ENCODE measurements at regions not wholly inside any gene's neighbourhood (a gene's known extent, or its start where the extent isn't known, plus 50 kb on each side); places are given as distances from the start of the nearest gene placed in this dataset.

DNA sequence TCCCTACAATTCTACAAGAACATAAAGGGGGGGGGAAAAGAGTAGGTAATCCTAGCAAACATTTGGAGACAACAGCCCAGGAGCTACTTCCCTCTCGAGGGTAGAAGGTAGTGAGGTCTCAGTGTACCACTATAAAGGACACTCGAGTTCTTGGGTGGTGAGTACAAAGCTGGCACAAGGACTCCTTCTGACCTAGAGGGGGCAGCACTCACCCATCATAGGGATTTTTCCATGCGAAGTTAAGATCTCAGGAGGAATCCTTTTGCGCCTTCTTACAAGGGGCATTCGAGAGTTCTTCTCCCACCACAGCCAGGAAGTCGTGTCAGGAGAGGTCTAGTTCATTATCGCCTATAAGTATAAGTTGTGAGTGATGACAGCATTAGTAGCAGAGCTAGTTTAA lies 200.2 kb upstream of the RBM19 start:
- no peak overlapping the region for H3K4me3 Mint-ChIP-seq
- intact Hi-C loops (cut with micrococcal nuclease), result no loop called here
- Histone ChIP-seq H3K27ac (ENCODE audit: low read depth, low read length) (no peak overlapping the region), H3K36me3 (ENCODE audit: control insufficient read depth in 2 of 3, insufficient read depth in 3 of 3, low read length in 3 of 3) (no peaks in the 10 kb centered on the region), H3K4me3 (ENCODE audit: low read length) (no peak overlapping the region), H3K9me3 (ENCODE audit: control insufficient read depth in 2 of 3, low read length in 3 of 3) (no peaks in the 10 kb centered on the region), H3K27me3 (ENCODE audit: control insufficient read depth in 2 of 2, insufficient read depth in 2 of 2, low read length in 2 of 2) (no peaks in the 10 kb centered on the region), H3K4me1 (ENCODE audit: control insufficient read depth in 2 of 2, insufficient read depth in 2 of 2, low read length in 2 of 2) (no peaks in the 10 kb centered on the region)
- DNase-seq, result no peak
- no peaks in the 10 kb centered on the region for H3K4me1 Mint-ChIP-seq
- ChIA-PET POLR2A (no interaction called here), CTCF (no interaction called here)
- ATAC-seq, result no peak
- H3K36me3 Mint-ChIP-seq, result no peaks in the 10 kb centered on the region
- H3K27ac Mint-ChIP-seq, result no peak overlapping the region
- H3K9me3 Mint-ChIP-seq, result peaks cover 0 to 3% (median 0%) of the 10 kb centered on the region in 11 donors
- peaks cover 0 to 28% (median 7%) of the 10 kb centered on the region in 5 donors for H3K27me3 Mint-ChIP-seq

DNA sequence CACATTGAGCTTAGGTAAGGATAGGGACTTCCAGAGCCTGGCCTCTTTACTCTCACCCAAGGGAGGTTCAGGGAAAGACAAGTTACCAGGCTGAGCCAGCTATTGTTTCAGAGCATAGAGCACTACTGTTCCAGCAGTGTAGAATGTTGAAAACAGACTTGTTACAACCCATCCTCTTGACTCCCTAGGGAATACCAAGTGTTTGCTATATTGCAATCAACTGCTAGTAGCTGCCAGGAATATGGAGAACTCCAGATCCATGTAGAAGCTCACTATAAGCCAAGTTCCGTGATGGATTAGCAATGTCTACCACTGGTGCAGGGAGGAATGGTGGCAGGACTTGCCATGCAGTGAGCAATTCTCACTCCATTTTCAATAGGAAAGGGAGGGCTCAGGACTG lies 199.8 kb upstream of the RBM19 start:
- H3K9me3 Mint-ChIP-seq, result peaks cover 0 to 3% (median 0%) of the 10 kb centered on the region in 11 donors
- H3K9me3 ChIP-seq (ENCODE audit: control insufficient read depth in 2 of 3, low read length in 3 of 3), result no peaks in the 10 kb centered on the region
- peaks cover 0 to 28% (median 7%) of the 10 kb centered on the region in 5 donors for H3K27me3 Mint-ChIP-seq
- H3K4me1 Mint-ChIP-seq, result no peaks in the 10 kb centered on the region
- ChIA-PET CTCF (no interaction called here), POLR2A (no interaction called here)
- H3K4me3 ChIP-seq (ENCODE audit: low read length), result no peak overlapping the region
- no peak overlapping the region for H3K27ac ChIP-seq (ENCODE audit: low read depth, low read length)
- ATAC-seq (no peak), DNase-seq (no peak)
- no peaks in the 10 kb centered on the region for H3K36me3 ChIP-seq (ENCODE audit: control insufficient read depth in 2 of 3, insufficient read depth in 3 of 3, low read length in 3 of 3)
- no peak overlapping the region for H3K27ac Mint-ChIP-seq
- intact Hi-C loops (cut with micrococcal nuclease), result no loop called here
- no peaks in the 10 kb centered on the region for H3K27me3 ChIP-seq (ENCODE audit: control insufficient read depth in 2 of 2, insufficient read depth in 2 of 2, low read length in 2 of 2)
- no peaks in the 10 kb centered on the region for H3K4me1 ChIP-seq (ENCODE audit: control insufficient read depth in 2 of 2, insufficient read depth in 2 of 2, low read length in 2 of 2)
- H3K36me3 Mint-ChIP-seq, result no peaks in the 10 kb centered on the region
- H3K4me3 Mint-ChIP-seq, result no peak overlapping the region

DNA sequence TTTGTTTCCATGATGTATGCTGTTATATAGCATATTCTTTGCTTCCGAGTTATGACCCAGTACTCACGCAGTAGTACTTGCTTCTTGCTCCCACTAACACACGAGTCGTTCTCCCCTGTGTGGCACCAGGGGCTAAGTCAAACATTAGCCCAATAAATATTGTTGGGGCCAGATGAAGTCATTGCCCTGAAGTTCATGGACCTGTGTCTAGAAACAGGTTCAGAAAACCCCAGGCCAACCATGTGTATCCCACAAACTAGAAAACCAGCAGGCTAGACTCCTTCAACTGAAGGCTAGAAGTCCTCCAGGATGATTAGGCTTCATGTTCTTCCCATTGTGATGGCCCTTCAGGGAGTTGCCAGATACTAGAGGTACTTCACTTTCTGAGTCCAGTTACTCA lies 198.2 kb upstream of the RBM19 start:
- H3K27me3 ChIP-seq (ENCODE audit: control insufficient read depth in 2 of 2, insufficient read depth in 2 of 2, low read length in 2 of 2), result no peaks in the 10 kb centered on the region
- POLR2A ChIA-PET, result no interaction called here
- no peaks in the 10 kb centered on the region for H3K9me3 ChIP-seq (ENCODE audit: control insufficient read depth in 2 of 3, low read length in 3 of 3)
- Mint-ChIP-seq H3K9me3 (peaks cover 0 to 3% (median 0%) of the 10 kb centered on the region in 11 donors), H3K4me3 (no peak overlapping the region), H3K4me1 (no peaks in the 10 kb centered on the region), H3K27me3 (peaks cover 0 to 22% (median 7%) of the 10 kb centered on the region in 5 donors), H3K36me3 (no peaks in the 10 kb centered on the region), H3K27ac (no peak overlapping the region)
- H3K4me3 ChIP-seq (ENCODE audit: low read length), result no peak overlapping the region
- intact Hi-C loops (cut with micrococcal nuclease), result no loop called here
- no peak for DNase-seq
- no peak overlapping the region for H3K27ac ChIP-seq (ENCODE audit: low read depth, low read length)
- ATAC-seq, result no peak
- H3K36me3 ChIP-seq (ENCODE audit: control insufficient read depth in 2 of 3, insufficient read depth in 3 of 3, low read length in 3 of 3), result no peaks in the 10 kb centered on the region
- no peaks in the 10 kb centered on the region for H3K4me1 ChIP-seq (ENCODE audit: control insufficient read depth in 2 of 2, insufficient read depth in 2 of 2, low read length in 2 of 2)
- CTCF ChIA-PET, result no interaction called here

DNA sequence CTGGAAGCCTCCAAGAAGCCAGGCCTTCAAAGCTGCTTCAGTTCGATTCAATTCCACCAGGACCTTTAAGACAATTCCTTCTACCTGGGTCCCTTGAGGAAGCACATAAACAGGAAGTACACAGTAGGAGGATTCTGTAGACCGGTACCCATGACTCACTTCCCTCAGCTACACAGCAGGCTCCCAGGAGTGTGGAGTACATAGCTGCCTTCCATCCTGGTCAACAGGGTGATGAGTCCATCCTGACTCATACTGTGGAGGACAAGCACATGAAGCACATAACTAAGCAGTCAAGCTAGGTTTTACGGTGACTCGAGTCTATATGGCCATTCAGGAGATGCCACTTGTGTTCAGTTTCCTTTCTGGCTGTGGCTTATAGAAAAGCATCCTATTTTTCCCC lies 197.6 kb upstream of the RBM19 start:
- no peak for DNase-seq
- Mint-ChIP-seq H3K27me3 (peaks cover 0 to 22% (median 7%) of the 10 kb centered on the region in 5 donors), H3K4me3 (no peak overlapping the region), H3K36me3 (no peaks in the 10 kb centered on the region), H3K4me1 (no peaks in the 10 kb centered on the region), H3K27ac (no peak overlapping the region), H3K9me3 (peaks cover 0 to 3% (median 0%) of the 10 kb centered on the region in 11 donors)
- intact Hi-C loops (cut with micrococcal nuclease), result no loop called here
- H3K4me1 ChIP-seq (ENCODE audit: control insufficient read depth in 2 of 2, insufficient read depth in 2 of 2, low read length in 2 of 2), result no peaks in the 10 kb centered on the region
- H3K9me3 ChIP-seq (ENCODE audit: control insufficient read depth in 2 of 3, low read length in 3 of 3), result no peaks in the 10 kb centered on the region
- H3K36me3 ChIP-seq (ENCODE audit: control insufficient read depth in 2 of 3, insufficient read depth in 3 of 3, low read length in 3 of 3), result no peaks in the 10 kb centered on the region
- H3K27me3 ChIP-seq (ENCODE audit: control insufficient read depth in 2 of 2, insufficient read depth in 2 of 2, low read length in 2 of 2), result no peaks in the 10 kb centered on the region
- ChIA-PET CTCF (no interaction called here), POLR2A (no interaction called here)
- H3K27ac ChIP-seq (ENCODE audit: low read depth, low read length), result no peak overlapping the region
- no peak overlapping the region for H3K4me3 ChIP-seq (ENCODE audit: low read length)
- ATAC-seq, result no peak

- H3K27ac ChIP-seq (ENCODE audit: low read depth, low read length), result no peak overlapping the region
- H3K27me3 Mint-ChIP-seq, result peaks cover 0 to 14% (median 6%) of the 10 kb centered on the region in 5 donors
- no peak overlapping the region for H3K27ac Mint-ChIP-seq
- no peak for ATAC-seq
- H3K4me3 ChIP-seq (ENCODE audit: low read length), result no peak overlapping the region
- no peak overlapping the region for H3K4me3 Mint-ChIP-seq
- H3K9me3 Mint-ChIP-seq, result peaks cover 0 to 4% (median 0%) of the 10 kb centered on the region in 11 donors
- POLR2A ChIA-PET, result no interaction called here
- H3K4me1 ChIP-seq (ENCODE audit: control insufficient read depth in 2 of 2, insufficient read depth in 2 of 2, low read length in 2 of 2), result no peaks in the 10 kb centered on the region
- H3K36me3 Mint-ChIP-seq, result no peaks in the 10 kb centered on the region
- no peak for DNase-seq
- H3K27me3 ChIP-seq (ENCODE audit: control insufficient read depth in 2 of 2, insufficient read depth in 2 of 2, low read length in 2 of 2), result no peaks in the 10 kb centered on the region
- H3K36me3 ChIP-seq (ENCODE audit: control insufficient read depth in 2 of 3, insufficient read depth in 3 of 3, low read length in 3 of 3), result no peaks in the 10 kb centered on the region
- no peaks in the 10 kb centered on the region for H3K9me3 ChIP-seq (ENCODE audit: control insufficient read depth in 2 of 3, low read length in 3 of 3)
- intact Hi-C loops (cut with micrococcal nuclease), result no loop called here
- no peaks in the 10 kb centered on the region for H3K4me1 Mint-ChIP-seq
- CTCF ChIA-PET, result no interaction called here
Observed at GRCh38 chr12:114160445-114160844, 194.3 kb upstream of the RBM19 start.

GRCh38 chr12:114152890-114153289 lies 186.8 kb upstream of the RBM19 start:
- H3K27me3 Mint-ChIP-seq, result peaks cover 0 to 6% (median 0%) of the 10 kb centered on the region in 5 donors
- Histone ChIP-seq H3K27ac (ENCODE audit: low read depth, low read length) (no peak overlapping the region), H3K4me3 (ENCODE audit: low read length) (no peak overlapping the region), H3K9me3 (ENCODE audit: control insufficient read depth in 2 of 3, low read length in 3 of 3) (no peaks in the 10 kb centered on the region), H3K27me3 (ENCODE audit: control insufficient read depth in 2 of 2, insufficient read depth in 2 of 2, low read length in 2 of 2) (no peaks in the 10 kb centered on the region), H3K4me1 (ENCODE audit: control insufficient read depth in 2 of 2, insufficient read depth in 2 of 2, low read length in 2 of 2) (no peaks in the 10 kb centered on the region), H3K36me3 (ENCODE audit: control insufficient read depth in 2 of 3, insufficient read depth in 3 of 3, low read length in 3 of 3) (no peaks in the 10 kb centered on the region)
- DNase-seq (no peak), ATAC-seq (no peak)
- intact Hi-C loops (cut with micrococcal nuclease), result no loop called here
- H3K9me3 Mint-ChIP-seq, result peaks cover 0 to 4% (median 0%) of the 10 kb centered on the region in 11 donors
- ChIA-PET POLR2A (no interaction called here), CTCF (no interaction called here)
- H3K4me3 Mint-ChIP-seq, result no peak overlapping the region
- no peak overlapping the region for H3K27ac Mint-ChIP-seq
- H3K36me3 Mint-ChIP-seq, result no peaks in the 10 kb centered on the region
- H3K4me1 Mint-ChIP-seq, result no peaks in the 10 kb centered on the region

- ATAC-seq (no peak), DNase-seq (no peak)
- Histone ChIP-seq H3K4me3 (ENCODE audit: low read length) (no peak overlapping the region), H3K9me3 (ENCODE audit: control insufficient read depth in 2 of 3, low read length in 3 of 3) (no peaks in the 10 kb centered on the region), H3K27ac (ENCODE audit: low read depth, low read length) (no peak overlapping the region), H3K27me3 (ENCODE audit: control insufficient read depth in 2 of 2, insufficient read depth in 2 of 2, low read length in 2 of 2) (no peaks in the 10 kb centered on the region), H3K36me3 (ENCODE audit: control insufficient read depth in 2 of 3, insufficient read depth in 3 of 3, low read length in 3 of 3) (no peaks in the 10 kb centered on the region), H3K4me1 (ENCODE audit: control insufficient read depth in 2 of 2, insufficient read depth in 2 of 2, low read length in 2 of 2) (no peaks in the 10 kb centered on the region)
- no peaks in the 10 kb centered on the region for H3K4me1 Mint-ChIP-seq
- H3K9me3 Mint-ChIP-seq, result peaks cover 0 to 4% (median 0%) of the 10 kb centered on the region in 11 donors
- no peaks in the 10 kb centered on the region for H3K36me3 Mint-ChIP-seq
- ChIA-PET CTCF (no interaction called here), POLR2A (no interaction called here)
- intact Hi-C loops (cut with micrococcal nuclease), result no loop called here
- no peak overlapping the region for H3K4me3 Mint-ChIP-seq
- peaks cover 0 to 8% (median 0%) of the 10 kb centered on the region in 5 donors for H3K27me3 Mint-ChIP-seq
- H3K27ac Mint-ChIP-seq, result no peak overlapping the region
Observed at GRCh38 chr12:114152066-114152465, 185.9 kb upstream of the RBM19 start.

Measured in naive thymus-derived CD4-positive, alpha-beta T cell (primary cell).